Neural cell (in vitro differentiated cells): ENCODE measurements at regions not wholly inside any gene's neighbourhood (a gene's known extent, or its start where the extent isn't known, plus 50 kb on each side); places are given as distances from the start of the nearest gene placed in this dataset.

Experiments used
- CTCF ChIP-seq: fragments of 450-650 bp; IDR thresholded peaks from 2 replicates; pipeline ENCODE4 v1.5.1; 2014; ENCODE audit warnings: antibody characterized with exemption, mild to moderate bottlenecking, moderate library complexity; ENCODE audit not compliant: poor library complexity, severe bottlenecking
- EZH2 ChIP-seq: fragments of 200-600, 300-800 bp; shearing (Covaris generic), sonication (generic); IDR thresholded peaks from 2 replicates; pipeline ENCODE4 v1.6.1; 2014; ENCODE audit warnings: antibody characterized with exemption, low read length, borderline replicate concordance, mild to moderate bottlenecking; ENCODE audit not compliant: insufficient read depth, poor library complexity, severe bottlenecking
- POLR2AphosphoS5 ChIP-seq: IDR thresholded peaks from 2 replicates; pipeline ENCODE4 v1.6.1; 2012

GRCh38 chr17:71710816-71711215 is 410.0 kb upstream of the SOX9 start:
- TF ChIP-seq CTCF (no peak), POLR2AphosphoS5 (no peak), EZH2 (no peak)
